Mesodermal cell (in vitro differentiated cells): ENCODE measurements at regions not wholly inside any gene's neighbourhood (a gene's known extent, or its start where the extent isn't known, plus 50 kb on each side); places are given as distances from the start of the nearest gene placed in this dataset.

ENCODE experiments used
- H3K27ac ChIP-seq: 2 replicates; pipeline ENCODE4 v1.7.0; 2013; ENCODE audit warnings: mild to moderate bottlenecking, low read depth, low read length, moderate library complexity; ENCODE audit not compliant: severe bottlenecking
- H3K36me3 ChIP-seq: 2 replicates; pipeline ENCODE4 v1.7.1; 2013; ENCODE audit warnings: mild to moderate bottlenecking, low read length, moderate library complexity; ENCODE audit not compliant: control insufficient read depth, insufficient read depth
- H3K4me1 ChIP-seq: one replicate; pipeline ENCODE4 v1.7.1; 2013; ENCODE audit warnings: mild to moderate bottlenecking, low read length; ENCODE audit not compliant: insufficient read depth, control insufficient read depth, poor library complexity, severe bottlenecking
- H3K4me3 ChIP-seq: 2 replicates; pipeline ENCODE4 v1.7.0; 2013; ENCODE audit warnings: low read length, control low read depth, mild to moderate bottlenecking; ENCODE audit not compliant: insufficient read depth, poor library complexity, severe bottlenecking; ENCODE audit errors: extremely low read depth
- H3K9me3 ChIP-seq: 2 replicates; pipeline ENCODE4 v1.7.1; 2013; ENCODE audit warnings: mild to moderate bottlenecking, low read length, moderate library complexity; ENCODE audit not compliant: control insufficient read depth
- WGBS, 2 experiments: methylation state at CpG; one replicate each; pipeline ENCODE4 v1.1.5; 2013; ENCODE audit warnings: missing lambda C conversion rate in 2 of 2; ENCODE audit not compliant: insufficient coverage in 2 of 2; 5-methylcytosine and 5-hydroxymethylcytosine counted together

- no peak overlapping the region for H3K27ac ChIP-seq
- H3K4me3 ChIP-seq = no peak overlapping the region
- no peaks in the 10 kb centered on the region for H3K9me3 ChIP-seq
- no CpG with 5 or more reads among the region's 1 CpG for WGBS, 2 experiments
- no peaks in the 10 kb centered on the region for H3K4me1 ChIP-seq
- no peaks in the 10 kb centered on the region for H3K36me3 ChIP-seq
Measured at GRCh38 chr1:240036526-240036925, 55.2 kb upstream of the FMN2 start.
